Keratinocyte (primary cell): ENCODE measurements at regions not wholly inside any gene's neighbourhood (a gene's known extent, or its start where the extent isn't known, plus 50 kb on each side); places are given as distances from the start of the nearest gene placed in this dataset.

Experiments used
- EZH2 ChIP-seq: IDR thresholded peaks from one replicate; pipeline ENCODE4 v1.6.1; 2012; ENCODE audit warnings: inconsistent platforms, mild to moderate bottlenecking, low read length, moderate library complexity
- TF ChIP-seq, protein P1 (sequence below), 3 experiments: IDR thresholded peaks in 1 of 3; conservative IDR thresholded peaks in 1 of 3; optimal IDR thresholded peaks in 1 of 3; 2 replicates in 2 of 3; 3 replicates in 1 of 3; pipeline versions ENCODE3 to v1.5.1; 2011; ENCODE audit warnings: low read length in 3 of 3, mild to moderate bottlenecking in 3 of 3, moderate library complexity in 2 of 3, control low read depth in 1 of 3, inconsistent platforms in 1 of 3; ENCODE audit not compliant: insufficient read depth in 2 of 3; ENCODE audit errors: extremely low read depth in 1 of 3

DNA sequence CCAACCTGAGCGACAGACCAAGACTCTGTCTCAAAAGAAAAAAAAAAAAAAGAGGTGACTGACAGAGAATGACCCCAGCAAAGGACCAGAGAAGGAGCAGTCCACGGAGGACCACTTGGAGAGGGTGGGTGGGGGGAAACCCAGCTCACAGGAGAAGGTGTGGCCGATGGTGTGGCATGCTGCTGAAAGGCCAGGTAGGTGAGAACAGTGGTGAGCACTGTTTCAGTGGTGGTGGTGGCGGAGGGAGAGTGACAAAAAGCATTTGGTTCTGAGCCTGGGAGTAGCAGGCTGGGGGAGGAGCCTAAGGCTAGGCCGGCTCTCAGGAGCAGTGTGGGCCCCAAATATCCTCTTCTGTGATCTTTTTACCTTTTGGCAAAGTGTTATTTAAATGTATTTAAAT, 63.8 kb downstream of the IRF2BPL start:
- no peak for TF ChIP-seq EZH2
- TF ChIP-seq, protein P1, sequence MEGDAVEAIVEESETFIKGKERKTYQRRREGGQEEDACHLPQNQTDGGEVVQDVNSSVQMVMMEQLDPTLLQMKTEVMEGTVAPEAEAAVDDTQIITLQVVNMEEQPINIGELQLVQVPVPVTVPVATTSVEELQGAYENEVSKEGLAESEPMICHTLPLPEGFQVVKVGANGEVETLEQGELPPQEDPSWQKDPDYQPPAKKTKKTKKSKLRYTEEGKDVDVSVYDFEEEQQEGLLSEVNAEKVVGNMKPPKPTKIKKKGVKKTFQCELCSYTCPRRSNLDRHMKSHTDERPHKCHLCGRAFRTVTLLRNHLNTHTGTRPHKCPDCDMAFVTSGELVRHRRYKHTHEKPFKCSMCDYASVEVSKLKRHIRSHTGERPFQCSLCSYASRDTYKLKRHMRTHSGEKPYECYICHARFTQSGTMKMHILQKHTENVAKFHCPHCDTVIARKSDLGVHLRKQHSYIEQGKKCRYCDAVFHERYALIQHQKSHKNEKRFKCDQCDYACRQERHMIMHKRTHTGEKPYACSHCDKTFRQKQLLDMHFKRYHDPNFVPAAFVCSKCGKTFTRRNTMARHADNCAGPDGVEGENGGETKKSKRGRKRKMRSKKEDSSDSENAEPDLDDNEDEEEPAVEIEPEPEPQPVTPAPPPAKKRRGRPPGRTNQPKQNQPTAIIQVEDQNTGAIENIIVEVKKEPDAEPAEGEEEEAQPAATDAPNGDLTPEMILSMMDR (optimal IDR thresholded peaks at IDR 0.05 in 1 of 3, IDR thresholded peaks at IDR 0.05 in 1 of 3, conservative IDR thresholded peaks at IDR 0.05 in 1 of 3; ENCODE audit: extremely low read depth in 1 of 3, insufficient read depth in 2 of 3, low read length in 3 of 3), result no peak
